Inflammatory macrophage (primary cell): ENCODE measurements at regions not wholly inside any gene's neighbourhood (a gene's known extent, or its start where the extent isn't known, plus 50 kb on each side); places are given as distances from the start of the nearest gene placed in this dataset.
"Not testable (repeated sequence)": the region's sequence is repeated elsewhere in the genome, so short reads cannot be mapped to it uniquely, and the experiment has no call there.

Experiments used
- DNase-seq, 2 donors: peaks; one replicate each; pipeline ENCODE4 v3.0.0-alpha.2; 2020 to 2022

DNA sequence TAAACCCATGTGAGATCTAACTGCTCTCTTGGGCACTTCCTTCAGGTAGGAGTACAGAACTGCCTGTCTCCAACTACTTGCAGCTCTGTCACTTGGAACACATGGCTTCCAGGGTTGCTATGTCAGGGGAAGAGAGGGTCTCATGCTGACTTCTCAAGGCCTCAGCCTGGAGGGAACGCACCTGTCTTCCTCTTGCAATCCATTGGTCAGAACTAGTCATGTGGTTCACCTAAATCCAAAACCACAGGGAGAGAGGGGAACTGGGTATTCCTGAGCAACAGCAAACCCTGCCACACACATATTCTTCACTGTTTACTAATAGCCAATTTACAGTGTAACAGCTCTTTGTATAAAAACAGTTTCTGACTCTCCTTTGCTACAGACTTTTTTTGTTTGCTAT lies 206.1 kb downstream of the KCNJ2 start:
- no peak for DNase-seq

DNA sequence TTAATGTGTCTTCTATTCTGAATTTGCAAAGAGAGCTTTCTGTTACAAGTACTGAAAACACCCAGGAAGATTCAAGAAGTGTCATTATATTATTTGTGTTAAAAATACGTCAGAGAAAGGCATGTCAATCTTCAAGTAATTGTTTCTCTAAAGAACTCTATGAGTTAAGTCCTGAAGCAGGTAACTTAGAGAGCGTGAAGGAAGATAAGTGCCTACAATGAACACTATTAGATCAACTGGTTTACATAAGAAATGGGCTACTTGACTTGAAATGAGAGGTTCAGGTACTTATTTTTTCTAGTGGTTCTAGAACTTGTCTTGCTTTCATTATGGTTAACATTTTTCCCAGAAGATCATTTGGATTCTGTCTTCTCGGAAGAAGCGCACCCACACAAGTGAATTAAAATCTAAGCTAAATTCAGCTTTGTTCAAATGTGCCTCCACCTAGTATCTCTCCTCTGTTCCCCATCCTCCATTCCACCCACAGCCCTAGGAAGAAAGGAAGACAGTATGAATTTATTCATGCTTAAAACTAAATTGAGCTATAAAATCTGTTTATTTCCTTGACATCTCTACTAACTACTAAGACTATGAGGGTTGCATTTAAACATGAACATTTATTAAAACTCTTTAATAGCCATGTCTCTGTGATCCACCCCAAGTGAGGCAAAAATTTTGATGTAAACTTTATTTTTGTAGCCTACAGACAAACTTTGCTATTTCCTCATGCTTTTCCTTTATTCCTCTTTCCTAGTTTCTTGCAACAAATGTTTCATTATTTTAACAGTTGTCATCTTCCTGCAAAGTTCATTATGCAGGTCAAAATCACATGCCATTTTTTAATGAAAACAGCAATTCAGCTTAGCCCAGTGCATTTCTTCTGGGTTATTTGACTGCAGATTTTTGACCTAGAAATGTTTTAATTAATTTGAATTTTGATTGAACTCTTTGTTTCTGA lies 206.8 kb downstream of the KCNJ2 start:
- DNase-seq, result peak in 1 of 2 donors; percentile 53

DNA sequence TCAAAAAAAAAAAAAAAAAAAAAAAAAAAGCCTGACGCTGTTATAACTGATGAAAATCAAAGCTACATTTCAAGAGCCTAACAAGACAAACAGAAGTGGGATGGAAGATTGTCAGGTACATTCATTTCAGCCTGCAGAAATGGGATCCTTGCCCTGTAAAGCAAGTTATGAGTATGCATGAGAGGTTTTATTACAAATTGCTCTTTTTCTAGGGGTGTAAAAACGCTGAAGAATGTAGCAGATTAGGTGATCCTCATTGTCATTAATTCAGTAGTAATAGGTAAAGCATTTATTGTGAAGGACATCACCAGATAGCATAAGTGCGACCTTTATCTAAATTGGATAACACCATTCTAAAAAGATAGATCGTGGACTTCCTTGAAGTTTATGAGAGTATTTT lies 208.3 kb downstream of the KCNJ2 start:
- DNase-seq, result no peak

DNA sequence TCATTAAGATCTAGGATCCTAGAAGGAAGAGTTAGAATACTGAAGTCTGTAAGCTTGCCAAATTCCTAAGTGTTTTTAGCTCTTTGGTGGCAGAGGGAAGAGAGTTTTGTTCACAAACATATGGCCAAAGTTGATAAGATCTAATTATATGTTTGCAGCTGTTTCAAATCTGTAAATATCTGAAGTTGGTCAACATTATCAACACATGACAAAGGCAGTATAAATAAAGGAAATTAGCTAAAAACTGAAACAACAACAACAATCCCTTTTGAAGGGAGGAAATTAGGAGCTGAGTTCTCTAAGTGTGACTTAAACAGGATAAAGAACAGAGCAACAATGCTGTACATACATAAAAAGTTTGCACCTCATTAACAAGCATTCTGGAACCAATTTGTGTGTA lies 208.7 kb downstream of the KCNJ2 start:
- no peak for DNase-seq

DNA sequence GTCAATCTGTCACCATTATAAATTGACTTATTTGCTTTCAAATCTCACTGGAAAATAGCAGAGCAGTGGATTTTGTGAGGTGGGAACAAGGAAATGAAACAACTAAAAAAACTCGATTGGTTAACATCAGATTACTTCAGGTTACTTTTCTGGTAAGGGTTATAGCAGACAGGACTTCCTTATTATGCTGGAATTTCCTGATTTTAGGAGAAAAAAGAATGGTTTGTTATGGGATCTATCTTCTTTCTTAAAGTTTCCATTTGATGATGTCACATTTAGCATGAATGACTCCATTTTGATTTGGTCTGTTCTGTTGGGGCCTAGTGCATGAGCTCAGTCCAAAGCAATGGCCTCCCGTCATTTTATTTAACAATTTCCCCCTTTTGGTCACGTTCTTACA lies 210.6 kb downstream of the KCNJ2 start:
- DNase-seq, result peak in 1 of 2 donors; percentile 27

DNA sequence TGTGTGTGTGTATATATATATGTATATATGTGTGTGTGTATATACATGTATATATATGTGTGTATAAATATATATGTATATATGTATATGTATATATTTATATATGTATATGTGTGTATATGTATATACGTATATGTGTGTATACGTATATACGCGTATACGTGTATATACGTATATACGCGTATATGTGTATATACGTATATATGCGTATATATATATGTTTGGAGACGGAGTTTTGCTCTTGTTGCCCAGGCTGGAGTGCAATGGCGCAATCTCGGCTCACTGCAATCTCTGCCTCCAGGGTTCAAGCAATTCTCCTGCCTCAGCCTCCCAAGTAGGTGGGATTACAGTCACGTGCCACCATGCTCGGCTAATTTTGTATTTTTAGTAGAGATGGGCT lies 212.6 kb downstream of the KCNJ2 start:
- DNase-seq, result not testable (repeated sequence)

DNA sequence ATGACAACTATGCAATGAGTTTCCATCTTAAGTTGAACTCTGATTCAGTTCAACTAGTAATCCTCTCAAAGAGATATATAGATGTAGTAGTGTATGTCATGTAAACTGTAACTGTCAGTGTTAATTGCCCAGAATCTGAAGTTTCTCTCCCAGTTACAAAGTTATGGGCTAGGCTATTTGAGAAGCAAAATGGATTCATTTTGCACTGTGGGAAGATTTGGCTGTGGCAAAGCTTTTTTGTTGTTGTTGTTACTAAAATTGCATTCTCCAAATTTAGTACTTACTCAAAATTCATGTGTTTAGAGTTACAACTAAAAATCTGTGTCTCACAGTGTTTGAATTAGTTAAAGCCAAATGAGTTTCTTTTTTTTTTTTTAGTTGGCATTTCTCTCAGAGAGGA lies 219.0 kb downstream of the KCNJ2 start:
- DNase-seq, result no peak

DNA sequence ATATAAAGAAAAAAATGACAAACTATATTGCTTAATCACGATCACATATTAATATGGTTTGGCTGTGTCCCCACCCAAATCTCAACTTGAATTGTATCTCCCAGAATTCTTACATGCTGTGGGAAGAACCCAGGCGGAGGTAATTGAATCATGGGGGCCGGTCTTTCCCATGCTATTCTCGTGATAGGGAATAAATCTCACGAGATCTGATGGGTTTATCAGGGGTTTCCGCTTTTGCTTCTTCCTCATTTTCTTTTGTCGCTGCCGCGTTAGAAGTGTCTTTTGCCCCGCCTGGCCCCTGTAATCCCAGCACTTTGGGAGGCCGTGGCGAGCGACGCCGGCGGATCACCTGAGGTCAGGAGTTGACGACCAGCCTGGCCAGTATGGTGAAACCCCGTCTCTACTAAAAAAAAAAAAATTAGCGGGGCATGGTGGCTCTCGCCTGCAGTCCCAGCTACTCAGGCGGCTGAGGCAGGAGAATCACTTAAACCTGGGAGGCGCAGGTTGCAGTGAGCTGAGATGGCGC lies 220.0 kb downstream of the KCNJ2 start:
- DNase-seq, result not testable (repeated sequence)

DNA sequence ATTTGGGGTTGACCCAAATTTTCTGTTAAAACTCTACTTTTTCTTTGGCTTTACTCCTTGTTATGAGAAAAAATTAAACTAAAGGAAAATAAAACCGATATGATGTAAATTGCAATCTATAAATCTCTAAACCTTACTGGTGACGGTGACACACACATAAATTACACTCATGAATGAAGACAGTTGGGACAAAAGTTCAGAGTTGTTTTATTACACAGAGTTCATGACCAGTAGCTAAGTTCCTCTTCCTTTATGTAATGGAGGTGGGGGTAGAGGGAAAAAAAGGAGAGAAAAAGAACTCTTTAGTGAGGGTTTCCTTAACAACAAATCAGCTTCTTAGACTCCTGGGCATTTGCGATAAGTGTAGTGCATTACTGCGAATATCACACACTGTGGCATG lies 220.7 kb downstream of the KCNJ2 start:
- DNase-seq, result peak in 1 of 2 donors; percentile 27

DNA sequence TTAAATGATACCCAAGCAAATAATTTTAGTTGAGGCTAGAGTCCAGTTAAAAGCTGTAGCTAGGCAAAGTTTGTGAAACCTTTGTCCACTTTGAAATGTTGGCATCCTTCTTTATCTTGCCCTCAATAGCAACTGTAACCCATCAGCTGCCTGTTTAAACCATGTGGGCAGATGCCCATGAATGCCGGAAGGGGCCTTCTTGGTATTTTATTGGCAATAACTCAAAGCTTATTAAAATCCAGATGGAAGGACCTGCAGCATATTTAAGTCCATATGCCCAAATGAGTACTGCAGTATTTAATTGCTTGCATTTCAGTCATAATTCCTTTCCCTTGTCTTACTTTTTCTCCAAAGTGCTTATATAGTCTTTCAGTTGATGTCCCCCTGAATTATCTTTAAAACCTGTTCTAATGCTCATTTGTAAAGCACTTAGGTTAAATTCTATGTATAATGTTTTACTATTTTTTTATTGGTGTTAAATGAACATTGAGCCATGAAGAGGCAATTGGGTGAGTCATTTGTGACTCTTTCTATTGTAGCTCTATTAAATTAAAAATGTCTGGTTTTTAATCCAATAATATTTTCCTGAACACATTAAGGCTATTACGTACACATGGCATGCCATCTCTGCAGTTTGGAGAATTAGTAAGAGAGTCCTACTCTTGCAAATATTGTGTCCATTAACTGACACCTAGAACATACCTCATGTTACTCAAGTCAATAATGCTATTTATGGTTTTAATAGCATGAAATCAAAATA lies 225.3 kb downstream of the KCNJ2 start:
- DNase-seq, result no peak

DNA sequence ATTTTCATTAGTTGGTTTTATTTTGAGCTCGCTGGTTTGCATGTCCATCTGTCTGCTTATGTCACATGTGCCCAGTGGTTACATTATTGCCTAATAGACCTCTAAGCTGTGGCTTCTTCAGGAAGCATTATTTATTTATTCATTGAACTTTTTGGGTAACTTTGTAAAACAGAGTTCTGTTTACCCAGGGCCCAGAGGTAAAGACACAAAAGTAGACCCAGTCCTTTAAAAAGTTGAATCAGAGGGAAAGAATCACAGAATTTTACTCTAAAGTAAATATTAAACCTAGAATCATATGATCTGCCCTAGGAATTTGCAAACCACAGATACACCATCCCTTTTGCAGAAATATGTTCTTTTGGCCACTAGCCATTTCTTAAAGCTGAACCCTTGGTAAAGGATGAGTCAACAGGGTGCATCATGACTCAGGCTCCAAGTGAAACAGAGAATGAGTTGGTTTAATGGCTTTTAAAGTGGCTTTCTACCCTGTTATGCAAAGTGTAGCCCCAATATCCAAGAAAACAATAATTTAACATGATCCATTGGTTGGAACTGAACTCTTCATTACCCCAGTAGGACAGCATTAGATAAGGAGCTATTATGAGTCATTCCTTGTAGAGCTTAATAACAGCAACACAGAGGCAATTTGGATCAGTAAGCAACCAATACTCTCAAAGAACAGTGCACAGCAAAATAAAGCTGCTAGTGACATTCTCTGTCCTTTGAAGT lies 236.3 kb downstream of the KCNJ2 start:
- DNase-seq, result peak; percentile 82 to 88

DNA sequence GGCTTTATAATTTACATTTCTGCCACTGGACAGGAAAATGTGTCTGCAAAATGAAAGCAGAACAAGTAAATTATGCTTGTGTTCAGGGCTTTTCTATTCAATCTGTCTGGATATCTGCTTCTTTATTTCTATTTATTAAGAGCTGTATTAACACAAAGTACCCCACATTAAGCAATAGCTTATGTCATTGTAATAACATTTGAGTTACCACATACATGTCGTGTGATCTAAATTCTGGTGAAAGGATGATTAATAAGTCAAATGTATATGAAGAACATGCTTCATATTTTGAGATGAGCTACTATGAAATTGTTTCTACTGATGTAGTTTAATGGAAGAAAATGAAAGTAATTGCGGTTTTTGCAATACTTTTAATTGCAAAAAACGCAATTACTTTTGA lies 238.2 kb downstream of the KCNJ2 start:
- peak; percentile 26 to 87 for DNase-seq

DNA sequence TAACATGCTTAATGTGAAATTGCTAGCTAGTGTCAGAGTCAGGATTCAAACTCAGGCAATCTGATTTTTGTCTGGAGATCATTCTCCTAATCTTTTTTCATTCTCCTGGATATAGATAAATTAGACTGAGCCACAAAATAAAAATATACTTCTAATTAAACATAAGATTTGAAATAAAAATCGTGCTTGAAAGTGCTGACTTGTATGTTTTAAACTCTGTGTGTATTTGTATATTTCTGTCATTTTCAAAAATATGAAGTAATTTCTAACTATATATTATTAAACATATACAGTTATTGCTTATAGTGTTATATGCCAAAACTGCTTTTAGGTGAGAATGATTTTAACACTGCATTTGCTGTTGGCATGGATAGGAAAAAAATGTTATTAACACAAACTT lies 239.4 kb downstream of the KCNJ2 start:
- no peak for DNase-seq

DNA sequence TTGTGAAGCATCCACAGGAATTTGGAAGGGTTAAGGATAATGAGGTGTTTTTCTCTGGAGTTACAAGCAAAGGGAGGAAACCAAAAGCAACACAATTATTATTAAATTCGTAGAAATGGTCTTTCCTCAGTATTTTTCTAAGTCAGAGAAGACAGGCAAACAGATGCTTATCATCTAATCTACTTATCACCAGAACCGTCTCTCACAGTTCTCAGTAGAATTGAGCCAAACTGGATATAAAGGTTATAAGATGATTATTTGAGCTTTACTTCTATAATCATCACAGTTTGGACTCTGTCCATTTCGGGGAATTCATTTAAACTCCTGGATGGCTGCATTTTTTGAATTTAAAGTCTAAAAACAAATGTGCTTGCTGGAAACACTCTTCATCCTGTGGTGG lies 245.0 kb downstream of the KCNJ2 start:
- no peak for DNase-seq

DNA sequence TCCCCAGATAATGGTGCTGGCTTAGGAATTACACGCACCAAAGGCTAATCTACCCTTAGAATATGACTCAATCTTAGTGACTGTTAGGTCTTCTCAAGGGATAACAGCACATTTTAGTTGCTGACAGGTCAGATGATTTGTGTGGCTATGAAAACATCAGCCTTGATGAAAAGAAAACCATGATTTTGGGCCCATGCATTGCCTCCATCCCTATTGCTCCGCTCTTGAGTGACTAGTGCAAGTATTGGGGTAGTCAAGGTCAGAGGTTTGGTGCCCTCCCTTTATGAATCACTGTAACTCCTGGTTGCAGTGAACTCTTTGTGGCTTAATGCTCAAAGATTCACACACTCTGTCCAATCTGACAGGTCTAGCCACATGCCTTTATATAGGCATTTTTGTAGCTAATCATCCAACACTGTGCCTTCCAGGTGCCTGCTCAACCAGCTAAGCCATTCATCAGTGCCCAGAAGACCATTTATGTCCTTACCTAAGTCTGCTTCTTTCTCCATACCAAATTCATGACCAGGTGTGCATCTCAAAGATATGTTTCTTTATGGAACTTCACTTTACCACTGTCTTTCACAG lies 251.6 kb downstream of the KCNJ2 start:
- no peak for DNase-seq

DNA sequence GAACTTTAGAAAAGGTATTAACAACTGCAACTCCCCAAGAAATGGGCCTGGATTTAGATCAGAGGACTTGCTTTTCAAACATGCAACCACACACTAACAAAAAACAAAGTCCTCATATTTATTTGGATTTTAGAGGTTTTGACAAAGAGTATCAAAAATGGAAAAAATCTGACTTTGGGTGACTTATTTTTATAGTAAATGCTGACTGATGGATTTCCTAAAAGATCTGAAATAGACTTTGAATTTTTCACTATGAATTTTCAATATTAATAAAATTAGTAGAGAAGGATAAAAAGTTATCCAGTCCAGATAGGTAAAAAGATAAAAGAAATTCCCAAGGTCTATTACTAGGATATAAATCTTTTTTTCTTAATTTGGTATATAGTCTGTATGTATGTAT lies 253.5 kb downstream of the KCNJ2 start:
- DNase-seq, result no peak

DNA sequence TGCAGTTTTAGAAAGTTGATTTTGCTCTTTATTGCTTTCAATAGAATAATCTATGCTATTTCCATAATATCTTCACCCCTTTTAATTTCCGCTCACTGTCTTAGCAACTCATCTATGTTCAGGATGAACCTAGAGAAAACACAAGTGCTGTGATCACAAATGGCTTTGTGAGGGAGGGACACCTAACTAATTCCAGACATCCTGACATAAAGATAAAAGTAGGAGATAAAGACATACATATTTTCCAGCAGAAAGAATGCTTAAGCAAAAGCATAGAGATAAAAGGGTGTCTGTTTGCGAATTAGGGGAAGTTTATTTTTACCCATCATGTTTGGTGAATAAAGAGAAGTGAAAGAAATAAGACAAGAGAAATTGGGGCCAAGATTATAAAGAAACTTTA lies 254.2 kb downstream of the KCNJ2 start:
- DNase-seq, result peak in 1 of 2 donors; percentile 8

DNA sequence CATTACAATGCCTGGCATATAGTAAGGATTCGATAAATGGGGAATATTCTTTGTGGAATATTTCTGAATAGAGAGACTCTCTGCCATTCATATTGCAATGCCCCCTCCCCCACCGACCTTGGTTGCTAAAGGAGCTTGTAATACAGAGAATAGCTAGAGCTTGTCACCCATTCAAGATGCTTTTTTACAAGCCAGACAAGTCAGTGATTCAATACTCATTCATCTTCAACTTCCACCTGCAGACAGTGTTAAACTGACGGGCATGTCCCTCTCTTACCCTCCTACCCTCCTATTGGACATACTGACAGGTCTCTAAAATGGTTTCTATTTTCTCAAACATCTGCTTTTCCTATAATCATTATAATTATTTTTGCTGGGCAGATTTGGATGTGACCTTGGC lies 257.4 kb downstream of the KCNJ2 start:
- no peak for DNase-seq

DNA sequence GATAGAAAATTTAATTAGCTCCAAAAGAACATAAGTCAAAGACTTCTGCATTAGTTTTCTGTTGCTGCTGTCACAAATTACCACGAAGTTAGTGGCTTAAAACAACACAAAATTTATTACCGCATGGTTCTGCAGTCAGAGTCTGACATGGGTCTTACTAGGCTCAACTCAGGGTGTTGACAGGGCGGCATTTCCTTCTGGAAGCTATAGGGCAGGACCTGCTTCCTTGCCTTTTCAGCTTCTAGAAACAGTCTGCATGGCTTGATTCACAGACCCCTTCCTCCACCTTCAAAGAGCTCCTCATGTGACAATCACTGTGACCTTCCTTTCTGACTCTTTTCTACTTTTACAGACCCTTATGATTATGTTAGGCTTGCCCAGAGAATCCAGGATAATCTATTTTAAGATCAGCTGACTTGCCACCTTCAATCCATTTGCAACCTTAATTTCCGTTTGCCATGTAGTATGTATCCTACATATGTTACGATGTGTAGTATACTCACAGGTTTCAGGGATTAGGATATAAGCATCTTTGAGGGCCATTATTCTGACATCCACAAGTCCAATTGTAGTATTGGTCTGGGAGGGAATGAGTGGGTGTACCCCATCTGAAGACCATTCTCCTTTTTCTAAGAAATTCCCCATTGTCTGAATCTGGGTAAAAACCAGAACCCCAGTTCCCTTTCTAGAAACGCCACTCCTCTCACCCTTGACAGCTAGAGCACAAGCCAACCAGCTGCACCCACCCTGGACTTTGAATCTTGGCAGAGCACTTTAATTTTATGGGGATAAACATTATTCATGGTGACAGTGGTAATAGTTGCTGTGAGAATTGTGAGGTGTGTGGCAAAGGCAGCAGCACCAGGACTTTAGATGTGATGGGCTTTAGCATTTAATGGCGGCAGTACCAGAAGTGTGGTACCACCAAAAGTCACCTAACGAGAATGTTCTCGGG lies 265.5 kb downstream of the KCNJ2 start:
- no peak for DNase-seq

DNA sequence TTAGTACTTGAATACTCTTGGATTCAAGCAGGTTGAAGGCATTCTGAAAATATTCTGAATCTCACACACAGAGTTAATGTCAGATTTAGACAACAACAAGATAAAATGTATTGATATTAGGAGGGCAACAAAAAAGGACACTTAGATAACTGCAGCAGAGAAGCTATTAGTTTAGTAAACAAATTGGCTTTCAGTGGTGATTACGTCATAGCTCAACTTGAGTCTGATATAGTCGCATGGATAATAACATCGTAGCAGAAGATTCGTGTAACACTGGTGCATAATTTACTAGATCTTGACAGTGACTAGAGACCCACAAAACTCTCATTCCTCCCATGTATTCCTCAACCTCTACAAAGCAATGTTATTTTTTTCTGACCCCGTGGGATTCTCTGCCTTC lies 268.3 kb downstream of the KCNJ2 start:
- DNase-seq, result no peak

DNA sequence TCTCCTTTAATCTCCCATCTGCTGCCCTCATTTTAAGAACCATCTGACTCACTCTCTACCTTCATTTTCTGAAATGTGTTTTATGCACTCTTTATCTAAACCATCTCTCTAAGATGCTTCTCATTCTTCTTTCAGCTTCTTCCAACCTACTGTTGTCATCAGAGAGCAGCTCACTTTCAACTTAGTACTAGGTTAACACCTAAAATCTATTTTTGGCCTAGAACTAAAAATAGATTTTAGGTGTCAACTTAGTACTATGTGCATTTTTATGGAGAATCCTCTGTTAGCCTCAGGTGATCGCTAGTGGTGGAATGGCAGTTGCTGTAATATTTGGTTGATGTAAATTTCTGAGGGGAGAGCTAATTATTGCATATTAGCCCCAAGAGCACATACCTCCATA lies 277.1 kb downstream of the KCNJ2 start:
- no peak for DNase-seq
